NCI-H510A treated with DMSO at 0.1 percent for 48 hours (cell line): ENCODE measurements at regions not wholly inside any gene's neighbourhood (a gene's known extent, or its start where the extent isn't known, plus 50 kb on each side); places are given as distances from the start of the nearest gene placed in this dataset.
A peak's percentile ranks its signal among the peaks of the same experiment; 100 is the strongest.
"Not testable (repeated sequence)": the region's sequence is repeated elsewhere in the genome, so short reads cannot be mapped to it uniquely, and the experiment has no call there.

ENCODE experiments used
- DNase-seq: peaks from one replicate; lab custom pipeline; 2025; lab: John Stamatoyannopoulos, UW

DNA sequence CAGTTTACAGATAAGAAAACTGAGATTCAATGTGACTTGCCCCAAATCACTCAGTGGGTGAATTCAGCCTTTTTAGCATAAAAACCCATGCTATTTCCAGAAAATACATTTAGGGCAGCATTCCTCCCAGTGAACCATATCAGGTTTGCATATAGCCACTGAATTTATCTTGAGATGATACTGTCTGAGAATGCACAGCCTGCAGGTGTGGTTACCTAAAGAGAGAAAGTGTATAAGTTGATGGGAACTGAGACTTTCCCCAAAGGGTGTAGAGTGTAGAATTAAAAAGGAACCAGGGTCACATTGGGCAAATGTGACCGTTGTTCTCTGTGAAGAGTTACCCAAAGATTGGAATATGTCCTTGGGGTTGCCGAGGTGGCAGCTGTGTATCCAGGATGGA is 100.0 kb upstream of the PIK3R1 start:
- no peak for DNase-seq

DNA sequence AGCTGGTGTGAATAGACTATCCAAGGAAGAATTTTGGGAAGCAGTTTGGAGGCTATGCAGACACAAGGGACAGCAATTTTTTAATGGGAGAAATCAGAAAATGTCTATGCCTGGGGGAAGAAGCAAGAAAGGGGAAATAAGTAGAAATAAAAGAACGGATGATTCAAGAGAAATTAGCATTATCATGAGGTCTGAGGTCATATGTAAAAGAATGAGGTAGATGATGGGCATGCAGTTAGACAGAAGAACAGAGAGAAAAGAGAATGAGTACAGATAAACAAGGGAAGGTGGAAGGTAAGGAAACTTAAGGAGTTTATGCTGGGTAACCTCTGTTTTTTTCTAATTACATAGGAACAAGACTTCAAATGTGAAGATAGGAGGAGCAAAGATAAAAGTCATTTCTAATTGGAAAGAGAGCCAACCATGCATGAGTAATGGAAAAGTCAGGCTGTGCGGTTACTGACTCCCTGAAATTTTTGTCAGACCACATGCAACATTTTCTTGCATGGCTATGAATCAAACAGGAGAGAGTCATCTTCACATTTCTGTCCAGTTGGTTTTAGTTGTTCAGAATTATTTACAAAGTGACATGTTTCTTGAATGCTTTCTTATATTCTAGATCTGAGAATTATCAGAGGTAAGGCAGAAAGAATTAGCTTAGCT is 101.0 kb upstream of the PIK3R1 start:
- DNase-seq, result no peak

DNA sequence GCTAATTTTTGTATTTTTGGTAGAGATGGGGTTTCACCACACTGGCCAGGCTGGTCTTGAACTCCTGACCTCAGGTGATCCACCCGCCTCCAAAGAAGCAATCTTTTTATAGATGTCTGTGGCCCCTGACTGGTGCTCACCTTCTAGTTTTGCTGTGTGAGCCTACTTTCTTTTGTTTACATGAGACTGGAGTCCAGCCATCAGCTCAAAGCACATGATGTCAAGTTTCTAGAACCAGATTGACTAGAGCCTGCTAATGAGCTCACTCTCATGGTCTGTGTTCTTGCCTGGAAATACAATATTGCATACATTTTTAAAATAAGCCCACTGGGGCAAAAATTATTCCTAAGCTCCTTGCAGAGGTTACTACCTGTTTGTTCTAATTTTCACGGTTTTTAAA is 102.9 kb upstream of the PIK3R1 start:
- no peak for DNase-seq

DNA sequence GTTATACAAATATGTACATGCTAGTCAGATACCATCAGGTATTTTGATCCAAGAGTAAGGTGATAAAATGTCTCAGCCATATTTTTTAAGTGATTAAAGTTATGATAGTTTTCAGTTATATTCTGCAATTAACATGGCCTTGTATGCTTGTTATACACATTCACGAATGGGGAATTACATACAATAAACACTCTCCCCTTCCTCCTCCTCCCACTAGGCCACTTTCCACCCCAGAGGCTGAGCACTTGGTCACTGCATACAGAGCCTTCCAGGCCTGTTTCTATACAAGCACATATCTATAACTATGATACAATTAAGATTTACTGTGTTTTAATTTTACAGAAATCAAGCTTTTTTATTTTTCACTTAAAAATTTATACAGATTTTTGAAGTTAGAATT is 104.7 kb upstream of the PIK3R1 start:
- no peak for DNase-seq

DNA sequence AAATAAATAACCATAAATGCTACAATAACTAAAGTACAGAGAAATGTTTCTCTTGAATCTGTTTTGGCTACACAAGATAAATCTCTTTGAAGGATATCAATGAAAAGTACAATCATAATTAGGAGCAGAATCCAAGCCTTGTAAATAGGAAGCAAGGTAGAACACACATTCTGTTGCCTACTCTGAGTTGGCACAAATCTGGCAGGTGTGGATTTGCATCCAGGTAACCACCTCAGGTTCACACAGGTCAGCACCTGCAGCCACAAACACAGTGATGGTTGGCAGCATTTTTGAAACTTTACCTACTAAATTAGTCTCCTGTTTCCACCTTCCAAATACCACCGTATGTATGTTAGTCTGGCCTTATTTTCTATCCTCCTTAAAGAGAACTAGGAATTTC is 105.3 kb upstream of the PIK3R1 start:
- DNase-seq, result peak; percentile 11

DNA sequence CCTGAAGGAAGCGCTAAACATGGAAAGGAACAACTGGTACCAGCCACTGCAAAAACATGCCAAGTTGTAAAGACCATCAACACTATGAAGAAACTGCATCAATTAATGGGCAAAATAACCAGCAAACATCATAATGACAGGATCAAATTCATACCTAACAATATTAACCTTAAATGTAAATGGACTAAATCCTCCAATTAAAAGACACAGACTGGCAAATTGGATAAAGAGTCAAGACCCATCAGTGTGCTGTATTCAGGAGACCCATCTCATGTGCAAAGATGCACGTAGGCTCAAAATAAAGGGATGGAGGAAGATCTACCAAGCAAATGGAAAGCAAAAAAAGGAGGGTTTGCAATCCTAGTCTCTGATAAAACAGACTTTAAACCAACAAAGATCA is 111.3 kb upstream of the PIK3R1 start:
- not testable (repeated sequence) for DNase-seq

DNA sequence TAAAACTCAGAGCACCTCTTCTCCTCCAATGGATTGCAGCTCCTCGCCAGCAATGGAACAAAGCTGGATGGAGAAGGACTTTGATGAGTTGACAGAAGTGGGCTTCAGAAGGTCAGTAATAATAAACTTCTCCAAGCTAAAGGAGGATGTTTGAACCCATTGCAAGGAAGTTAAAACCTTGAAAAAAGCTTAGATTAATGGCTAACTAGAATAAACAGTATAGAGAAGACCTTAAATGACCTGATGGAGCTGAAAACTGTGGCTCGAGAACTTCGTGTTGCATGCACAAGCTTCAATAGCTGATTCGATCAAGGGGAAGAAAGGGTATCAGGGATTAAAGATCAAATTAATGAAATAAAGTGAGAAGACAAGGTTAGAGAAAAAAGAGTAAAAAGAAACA is 112.3 kb upstream of the PIK3R1 start:
- not testable (repeated sequence) for DNase-seq

DNA sequence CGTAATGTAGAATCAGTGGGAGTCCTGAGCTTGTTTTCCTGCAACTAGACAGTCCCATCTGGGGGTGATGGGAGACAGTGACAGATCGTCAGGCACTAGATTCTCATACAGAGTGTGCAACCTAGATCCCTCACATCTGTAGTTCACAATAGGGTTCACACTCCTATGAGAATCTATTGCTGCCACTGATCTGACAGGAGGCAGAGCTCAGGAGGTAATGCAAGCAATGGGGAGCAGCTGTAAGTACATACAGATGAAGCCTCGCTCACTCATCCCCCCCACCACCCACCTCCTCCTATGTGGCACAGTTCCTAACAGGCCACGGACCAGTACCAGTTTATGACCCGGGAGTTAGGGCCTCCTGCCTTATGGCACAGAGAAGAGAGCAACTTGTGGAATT is 116.2 kb upstream of the PIK3R1 start:
- DNase-seq, result no peak

DNA sequence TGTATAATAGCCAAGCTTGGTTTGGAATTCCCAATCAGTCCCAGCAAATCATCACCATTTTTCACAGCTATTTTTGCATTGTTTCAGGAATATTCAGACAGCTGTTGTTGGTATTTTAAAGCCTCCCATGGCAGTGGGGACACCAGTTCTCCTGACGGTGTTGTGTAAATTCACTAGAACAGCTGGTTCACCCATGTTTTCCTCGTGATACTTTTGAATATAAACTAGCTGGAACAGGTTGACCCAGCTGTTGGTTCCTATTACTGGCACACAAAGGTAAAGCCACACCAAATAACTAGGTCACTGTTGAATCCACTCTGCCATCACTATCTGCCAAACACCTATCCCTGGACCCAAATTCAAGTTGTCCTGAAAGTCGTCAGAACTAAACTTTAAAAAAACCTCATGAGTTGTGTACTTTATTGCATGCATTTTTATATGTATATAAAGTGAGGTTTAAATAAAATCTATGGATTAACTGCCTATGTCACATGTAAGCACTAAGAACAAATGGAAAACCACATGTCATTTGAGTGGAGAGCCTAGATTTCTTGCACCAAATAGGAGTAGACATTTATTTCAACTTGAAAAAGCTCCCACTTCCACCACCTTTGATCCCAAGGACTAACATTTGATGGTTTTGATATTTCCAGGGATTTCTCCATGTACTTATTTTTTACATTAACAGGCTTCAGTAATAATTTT is 121.9 kb upstream of the PIK3R1 start:
- no peak for DNase-seq

DNA sequence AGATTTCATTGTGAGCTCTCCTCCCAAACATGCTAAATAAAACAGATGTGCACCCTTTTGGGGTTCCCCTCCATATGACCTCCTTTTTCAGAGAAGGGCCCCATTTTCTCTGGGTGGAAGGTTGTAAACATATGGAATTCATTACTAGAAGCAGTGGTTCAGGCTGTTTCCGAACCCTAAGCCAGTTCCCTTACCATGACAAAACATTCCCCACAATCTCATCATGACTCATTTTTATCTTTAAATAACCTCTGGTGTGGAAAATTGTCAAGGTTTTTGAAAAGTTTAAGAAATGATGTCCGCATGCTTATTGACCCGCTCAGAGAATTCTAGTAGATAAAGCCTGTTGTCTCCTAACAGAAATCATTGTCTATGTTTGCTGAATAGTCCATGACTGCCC is 127.3 kb upstream of the PIK3R1 start:
- DNase-seq, result no peak

DNA sequence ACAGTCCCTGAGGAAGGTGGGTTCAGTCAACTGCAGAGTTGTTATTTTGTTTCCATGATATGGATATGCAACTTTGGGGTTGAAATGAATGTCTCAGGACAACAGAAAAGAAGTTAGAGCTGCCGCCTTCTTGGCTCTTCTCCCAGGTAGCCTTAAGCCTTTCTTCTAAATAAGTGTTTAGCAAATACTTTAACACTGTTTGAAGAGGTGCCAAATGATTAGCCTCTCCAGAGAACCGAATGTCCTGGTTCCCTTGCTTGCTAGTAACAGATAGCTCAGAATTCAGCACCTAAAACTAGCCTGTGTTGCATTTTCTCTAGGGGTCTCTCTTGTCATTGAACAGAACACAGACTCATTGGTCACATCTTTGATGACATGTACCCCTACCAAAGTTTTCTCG is 127.7 kb upstream of the PIK3R1 start:
- DNase-seq, result no peak

DNA sequence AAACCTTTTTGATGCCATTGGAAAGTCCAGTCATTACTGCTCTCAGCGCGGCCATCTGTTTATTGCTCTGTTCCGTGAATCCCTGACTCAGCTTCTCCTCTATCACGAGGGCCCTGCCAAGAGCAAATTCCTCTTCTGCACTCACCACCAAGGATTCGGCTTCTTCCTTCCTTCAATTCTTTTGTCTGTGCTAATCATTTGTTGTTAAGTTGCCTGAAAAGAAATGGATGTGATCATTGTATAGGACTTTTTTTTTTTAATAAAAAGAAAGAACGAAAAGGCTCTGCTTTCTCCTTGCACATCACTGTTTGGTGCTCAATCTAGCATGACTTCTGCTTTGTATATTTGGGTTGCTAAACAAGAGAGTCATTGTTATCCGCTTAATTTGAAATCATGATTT is 128.7 kb upstream of the PIK3R1 start:
- no peak for DNase-seq

DNA sequence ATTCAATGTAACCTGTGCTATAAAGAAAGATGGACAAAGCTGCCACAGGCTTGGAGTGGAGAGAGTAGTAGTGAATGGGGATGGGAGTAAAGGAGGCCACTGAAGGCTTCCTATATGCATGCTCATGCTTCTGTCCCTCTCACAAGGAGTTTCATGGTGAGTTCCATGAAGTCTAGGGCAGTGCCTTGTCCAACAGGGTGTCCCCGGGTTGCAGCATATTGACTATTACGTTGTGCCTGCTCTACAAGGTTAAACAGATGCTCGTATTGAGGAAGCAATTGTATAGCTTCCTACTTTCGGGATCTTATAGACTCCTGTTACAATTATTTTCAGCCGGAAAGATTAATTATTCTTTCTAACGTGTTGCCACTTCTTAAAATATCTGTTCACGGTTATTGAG is 129.1 kb upstream of the PIK3R1 start:
- no peak for DNase-seq

DNA sequence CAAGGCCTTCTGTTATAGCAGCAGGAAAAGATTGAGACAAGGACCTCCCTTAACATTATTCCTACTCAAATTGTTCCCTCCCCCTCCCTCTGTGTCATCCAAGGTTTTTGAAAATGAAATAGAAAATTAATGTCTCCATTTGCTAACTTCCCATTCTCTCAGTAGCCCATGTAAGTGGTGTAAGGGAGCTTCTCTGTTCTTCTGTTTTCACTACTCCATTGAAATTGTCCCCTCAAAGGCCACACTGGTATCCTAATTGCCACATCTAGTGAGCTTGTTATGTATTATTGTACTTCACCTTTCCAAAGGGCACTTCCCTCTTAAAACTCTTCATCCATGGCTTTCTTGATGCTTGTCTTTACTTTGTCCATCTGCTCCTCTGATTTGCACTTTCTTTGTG is 131.2 kb upstream of the PIK3R1 start:
- no peak for DNase-seq

DNA sequence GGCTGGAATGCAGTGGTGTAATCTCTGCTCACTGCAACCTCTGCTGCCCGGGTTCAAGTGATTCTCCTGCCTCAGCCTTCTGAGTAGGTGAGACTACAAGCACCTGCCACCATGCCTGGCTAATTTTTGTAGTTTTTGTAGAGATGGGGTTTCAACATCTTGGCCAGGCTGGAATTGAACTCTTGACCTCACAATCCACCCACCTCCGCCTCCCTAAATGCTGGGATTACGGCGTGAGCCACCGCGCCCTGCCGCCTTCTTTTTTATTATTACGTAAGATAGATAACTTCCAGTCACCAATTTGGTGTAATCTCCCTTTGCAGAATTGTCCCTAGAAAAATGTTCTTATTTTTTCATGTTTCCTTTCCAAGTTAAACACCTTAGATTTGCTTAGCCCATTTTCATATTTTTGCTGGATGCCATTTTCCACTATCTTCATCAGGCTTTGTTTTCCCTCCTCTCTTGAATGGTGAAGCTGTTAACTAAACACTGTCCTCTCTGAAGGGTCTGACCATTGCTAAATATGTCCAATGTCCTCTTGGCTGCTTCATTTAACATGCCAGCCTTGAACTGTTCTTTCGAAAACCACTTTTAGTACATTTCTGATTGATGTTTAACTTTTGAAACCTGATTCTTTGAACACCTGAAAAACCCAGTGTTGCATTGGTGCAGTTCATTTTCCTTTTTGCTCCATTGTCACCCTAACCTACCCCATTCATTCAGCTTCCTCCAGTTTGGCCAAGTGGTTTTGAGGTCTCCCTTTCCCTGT is 135.1 kb upstream of the PIK3R1 start:
- no peak for DNase-seq

DNA sequence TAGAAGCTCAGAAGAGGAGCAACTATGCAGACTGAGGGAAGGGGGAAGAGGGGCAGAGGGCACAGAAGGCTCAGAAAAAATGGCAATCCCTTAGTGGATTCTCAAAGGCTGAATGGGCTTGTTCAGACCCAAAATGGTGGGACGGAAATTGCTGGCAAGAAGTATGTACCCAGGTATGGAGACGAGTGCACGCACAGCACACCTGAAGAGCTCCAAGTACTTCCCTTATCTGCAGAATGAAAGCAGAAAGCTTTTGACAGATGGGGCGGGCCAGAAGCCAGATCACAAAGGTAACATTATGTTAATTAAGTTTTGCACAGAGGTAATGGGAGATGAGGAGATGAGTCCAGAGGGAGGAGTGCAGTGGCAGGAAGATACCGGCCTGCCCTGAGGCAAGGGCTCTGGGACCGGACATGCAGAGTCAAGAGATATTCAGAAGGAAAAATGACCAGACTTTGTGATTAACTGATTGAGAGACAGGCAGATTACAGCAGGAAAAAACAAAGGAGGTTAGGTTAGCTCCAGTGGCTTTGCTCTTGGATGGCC is 138.1 kb upstream of the PIK3R1 start:
- no peak for DNase-seq

DNA sequence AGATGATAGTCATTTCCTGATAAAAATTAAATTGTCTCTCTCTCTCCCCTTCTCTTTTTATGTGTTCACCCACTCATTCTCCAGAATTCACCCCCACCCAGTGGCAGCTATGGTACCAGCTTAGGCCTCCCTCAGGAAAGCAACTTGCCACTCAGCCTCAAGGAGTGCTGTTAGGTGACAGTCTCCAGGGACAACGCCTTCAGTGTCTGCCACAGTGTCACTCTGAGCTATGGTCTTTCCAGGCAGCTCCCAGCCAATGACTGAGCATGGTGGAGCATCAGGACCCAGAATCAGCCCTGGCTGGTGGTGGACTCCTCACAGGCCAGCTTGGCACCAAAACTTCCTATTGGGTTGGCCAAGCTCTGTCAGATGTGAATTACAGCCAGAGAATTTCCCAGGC is 140.9 kb upstream of the PIK3R1 start:
- no peak for DNase-seq

DNA sequence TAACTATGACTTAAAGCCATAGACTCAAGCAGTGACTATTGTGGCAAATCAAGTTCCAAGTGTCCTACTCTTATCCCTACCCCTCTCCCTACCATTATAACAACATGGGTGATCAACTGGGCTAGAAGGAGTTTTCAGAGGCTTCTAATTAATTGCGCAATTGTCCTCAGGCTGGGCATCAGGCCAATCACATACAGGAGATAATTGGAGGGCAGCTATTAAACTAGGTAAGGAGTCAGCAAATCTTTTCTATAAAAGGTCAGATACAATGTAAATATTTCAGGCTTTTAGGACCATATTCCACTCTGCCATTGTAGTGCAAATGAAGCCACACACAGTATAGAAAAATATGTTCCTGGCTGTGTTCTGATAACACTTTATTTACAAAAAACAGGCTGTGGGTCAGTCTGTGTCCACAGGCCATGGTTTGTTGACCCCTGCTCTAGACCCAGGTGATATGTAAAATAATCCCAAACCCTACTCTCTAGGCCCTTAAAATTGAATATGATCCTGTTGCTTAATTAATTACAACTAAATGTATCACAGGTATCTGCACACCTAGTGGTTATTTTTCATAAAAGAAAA is 141.4 kb upstream of the PIK3R1 start:
- DNase-seq, result peak; percentile 29

DNA sequence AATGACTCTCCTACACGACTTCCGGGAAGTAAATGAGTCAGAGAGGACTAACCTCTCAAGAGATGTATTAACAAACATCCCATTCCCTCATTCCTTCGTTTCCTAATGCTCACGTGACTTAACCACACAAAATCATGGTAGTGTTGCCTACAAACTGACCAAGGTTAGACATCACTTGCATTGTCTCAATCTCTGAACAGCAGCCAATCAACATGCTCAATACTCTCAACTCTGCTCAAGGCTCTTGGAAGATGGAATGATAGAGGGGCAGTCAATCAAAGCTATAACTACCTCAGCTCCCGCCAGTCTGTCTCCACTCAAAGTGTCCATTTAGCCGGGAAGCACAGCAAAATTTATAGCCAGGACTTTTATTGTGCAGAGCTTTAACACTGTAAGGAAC is 143.8 kb upstream of the PIK3R1 start:
- DNase-seq, result no peak

DNA sequence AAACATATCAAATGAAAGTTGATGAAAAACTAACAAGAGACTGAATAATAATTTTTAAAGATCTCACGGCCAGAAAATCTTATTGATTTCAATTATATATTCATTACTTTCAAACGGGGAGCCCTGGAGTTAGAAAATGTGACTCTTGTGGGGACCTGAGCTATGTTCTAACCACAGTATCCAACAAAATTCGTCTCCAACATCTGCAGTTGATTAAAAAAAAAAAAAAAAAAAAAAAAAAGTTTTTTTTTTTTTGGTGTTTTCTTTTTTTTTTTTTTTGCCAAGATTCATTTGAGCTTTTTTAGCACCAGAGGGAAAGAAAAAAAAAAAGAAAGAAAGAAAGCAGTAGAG is 144.3 kb upstream of the PIK3R1 start:
- DNase-seq, result no peak

DNA sequence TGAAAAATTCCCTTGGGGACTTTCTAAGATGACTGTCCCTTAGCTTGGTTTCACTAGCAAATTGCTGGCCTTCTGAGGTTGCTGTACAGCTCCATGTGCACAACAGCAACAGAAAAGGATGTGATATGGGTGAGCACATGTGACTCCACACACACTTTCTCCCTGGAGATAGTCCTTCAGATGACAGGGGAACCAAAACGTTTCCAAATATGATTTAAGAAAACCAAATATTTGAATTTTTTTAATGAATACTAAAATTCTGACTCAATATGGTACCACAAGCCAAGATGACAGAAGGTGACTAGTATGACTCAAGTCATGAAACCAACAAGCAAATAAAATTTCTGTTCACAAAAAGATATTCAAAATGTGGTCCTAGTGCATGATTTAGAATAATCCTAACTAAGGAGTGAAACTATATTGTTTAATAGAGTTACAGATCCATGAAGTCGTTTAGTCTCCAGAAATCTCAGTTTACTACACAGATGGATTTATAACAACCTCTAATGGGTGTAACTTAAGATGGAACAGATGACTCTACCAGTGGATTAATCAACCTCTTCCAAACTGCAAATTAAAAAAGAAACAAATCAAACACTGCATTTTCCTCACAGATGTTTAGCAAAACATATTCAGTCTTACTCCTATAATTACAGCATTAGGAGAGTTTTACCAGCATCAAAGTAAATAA is 144.8 kb upstream of the PIK3R1 start:
- no peak for DNase-seq

DNA sequence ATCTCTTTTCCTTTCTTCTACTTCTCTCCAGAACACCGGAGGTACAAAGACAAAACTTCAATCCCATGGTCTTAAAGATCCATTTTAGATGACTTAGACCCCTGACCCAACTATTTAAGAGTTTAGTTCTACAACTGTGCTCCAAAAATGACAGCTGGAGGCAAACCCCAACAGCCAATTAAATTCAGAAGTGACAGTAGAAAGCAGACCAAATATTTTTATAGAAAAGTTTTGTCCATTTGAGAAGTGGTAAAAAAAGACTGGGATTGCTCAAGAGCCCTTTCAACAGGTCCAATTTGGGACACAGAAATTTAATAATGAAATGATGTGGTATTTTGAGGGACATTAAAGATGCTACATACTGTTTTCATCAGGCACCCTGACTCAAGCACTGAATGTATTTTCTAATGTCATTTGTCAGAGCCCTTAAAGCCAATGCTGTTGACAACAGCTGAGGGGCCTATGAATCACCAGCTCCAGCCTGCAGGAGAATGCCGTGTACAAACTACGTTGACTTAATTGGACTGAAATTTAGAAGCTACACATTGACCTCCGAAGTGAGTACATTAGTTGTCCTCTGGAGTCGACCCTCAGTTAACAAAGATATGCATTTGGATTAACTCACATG is 147.5 kb upstream of the PIK3R1 start:
- DNase-seq, result no peak
